ENCODE measurements at regions not wholly inside any gene's neighbourhood (a gene's known extent, or its start where the extent isn't known, plus 50 kb on each side); places are given as distances from the start of the nearest gene placed in this dataset.
"Not testable (repeated sequence)": the region's sequence is repeated elsewhere in the genome, so short reads cannot be mapped to it uniquely, and the experiment has no call there.

GRCh38 chr7:113263749-113264148 lies 145.4 kb upstream of the SMIM30 start:
- no peak for DNase-seq (ENCODE audit: extremely low spot score)

GRCh38 chr7:113263215-113263742 lies 144.9 kb upstream of the SMIM30 start:
- intact Hi-C loops (cut with DNase I); H3K27me3 ChIP-seq; H3K4me3 ChIP-seq; H3K9me3 ChIP-seq; DNase-seq (ENCODE audit: extremely low spot score); H3K4me1 ChIP-seq; H3K27ac ChIP-seq (replicated peaks in 1 of 4); H3K36me3 ChIP-seq: not testable (repeated sequence)
- WGBS = 98% methylated on average over 16 of the region's 28 CpGs

More at GRCh38 chr7:113263749-113264148, 145.4 kb upstream of the SMIM30 start:
- Histone ChIP-seq H3K36me3 (no peaks in the 10 kb centered on the region), H3K27me3 (no peaks in the 10 kb centered on the region), H3K4me1 (no peaks in the 10 kb centered on the region), H3K4me3 (no peak overlapping the region), H3K27ac (replicated peaks in 1 of 4) (no peak overlapping the region), H3K9me3 (peaks cover 0 to 9% (median 5%) of the 10 kb centered on the region in 4 donors)
- no peak for TF ChIP-seq POLR2AphosphoS5 (IDR thresholded peaks at IDR 0.05)
- no peak for TF ChIP-seq POLR2A (IDR thresholded peaks at IDR 0.05; ENCODE audit: low read depth)
- no peak for TF ChIP-seq CTCF (IDR thresholded peaks at IDR 0.05)
- no peak for TF ChIP-seq EP300 (IDR thresholded peaks at IDR 0.05)
- WGBS = 78% methylated on average over 4 of the region's 4 CpGs
- intact Hi-C loops (cut with DNase I) = no loop called here

- H3K4me3 ChIP-seq = no peak overlapping the region
- no peaks in the 10 kb centered on the region for H3K27me3 ChIP-seq
- no peak for DNase-seq (ENCODE audit: extremely low spot score)
- TF ChIP-seq POLR2AphosphoS5 (IDR thresholded peaks at IDR 0.05) = no peak
- no peak for TF ChIP-seq POLR2A (IDR thresholded peaks at IDR 0.05; ENCODE audit: low read depth)
- TF ChIP-seq CTCF (IDR thresholded peaks at IDR 0.05) = no peak
- TF ChIP-seq EP300 (IDR thresholded peaks at IDR 0.05) = no peak
- H3K36me3 ChIP-seq = no peaks in the 10 kb centered on the region
- no peaks in the 10 kb centered on the region for H3K4me1 ChIP-seq
- no peak overlapping the region for H3K27ac ChIP-seq (replicated peaks in 1 of 4)
- H3K9me3 ChIP-seq = no peaks in the 10 kb centered on the region
- 70% methylated on average over 1 of the region's 1 CpG for WGBS
- intact Hi-C loops (cut with DNase I) = no loop called here
These were observed 138.7 kb upstream of the SMIM30 start for GRCh38 chr7:113256883-113257531.

GRCh38 chr7:113247198-113247597 lies 128.8 kb upstream of the SMIM30 start:
- Histone ChIP-seq H3K9me3 (no peaks in the 10 kb centered on the region), H3K4me3 (no peak overlapping the region), H3K27ac (replicated peaks in 1 of 4) (no peak overlapping the region), H3K27me3 (no peaks in the 10 kb centered on the region), H3K36me3 (no peaks in the 10 kb centered on the region), H3K4me1 (no peaks in the 10 kb centered on the region)
- whole genome bisulfite sequencing = 66% methylated on average over 3 of the region's 3 CpGs
- TF ChIP-seq POLR2AphosphoS5 (IDR thresholded peaks at IDR 0.05) (no peak), EP300 (IDR thresholded peaks at IDR 0.05) (no peak), POLR2A (IDR thresholded peaks at IDR 0.05; ENCODE audit: low read depth) (no peak), CTCF (IDR thresholded peaks at IDR 0.05) (no peak)
- DNase-seq (ENCODE audit: extremely low spot score) = no peak
- intact Hi-C loops (cut with DNase I) = no loop called here

GRCh38 chr7:113246738-113247137 lies 128.4 kb upstream of the SMIM30 start:
- Histone ChIP-seq H3K4me3 (no peak overlapping the region), H3K27me3 (no peaks in the 10 kb centered on the region), H3K27ac (replicated peaks in 1 of 4) (no peak overlapping the region), H3K4me1 (no peaks in the 10 kb centered on the region), H3K9me3 (no peaks in the 10 kb centered on the region), H3K36me3 (no peaks in the 10 kb centered on the region)
- no peak for TF ChIP-seq CTCF (IDR thresholded peaks at IDR 0.05)
- TF ChIP-seq EP300 (IDR thresholded peaks at IDR 0.05) = no peak
- TF ChIP-seq POLR2AphosphoS5 (IDR thresholded peaks at IDR 0.05) = no peak
- no peak for TF ChIP-seq POLR2A (IDR thresholded peaks at IDR 0.05; ENCODE audit: low read depth)
- no peak for DNase-seq (ENCODE audit: extremely low spot score)
- intact Hi-C loops (cut with DNase I) = no loop called here

Data from esophagus muscularis mucosa (tissue), 4 donors.